A673 (cell line): ENCODE measurements at regions not wholly inside any gene's neighbourhood (a gene's known extent, or its start where the extent isn't known, plus 50 kb on each side); places are given as distances from the start of the nearest gene placed in this dataset.
A peak's percentile ranks its signal among the peaks of the same experiment; 100 is the strongest.

ENCODE experiments used
- BruUV-seq: library from RNA; stranded (reverse); fragments of 400-500 nt; replicated peaks from 2 replicates; lab custom pipeline; 2021; lab: Mats Ljungman, UMichigan
- CTCF ChIA-PET: fragments of 300-600 bp; sonication (Branson Sonifier 250); formaldehyde crosslinking; loops from one replicate; lab custom pipeline; 2022; ENCODE audit warnings: antibody characterized with exemption; lab: Charles Lee
- POLR2A ChIA-PET: fragments of 300-600 bp; sonication (Branson Sonifier 250); formaldehyde crosslinking; loops from one replicate; lab custom pipeline; 2022; ENCODE audit warnings: antibody characterized with exemption; ENCODE audit not compliant: low non-redundant PET; lab: Charles Lee
- DNase-seq: peaks from one replicate; pipeline ENCODE4 v3.0.0-alpha.2; 2015; ENCODE audit warnings: low spot score
- H3K27ac ChIP-seq: fragments of 200-600 bp; sonication (generic); 2 replicates; pipeline ENCODE4 v1.5.1; 2016; ENCODE audit warnings: mixed run types, low read depth, mild to moderate bottlenecking, mixed read lengths, antibody characterized with exemption, low read length; ENCODE audit not compliant: poor library complexity, severe bottlenecking
- H3K27me3 ChIP-seq: fragments of 200-600 bp; sonication (generic); replicated peaks from 2 replicates; pipeline ENCODE4 v1.6.1; 2017; ENCODE audit warnings: mixed run types, low read depth, mild to moderate bottlenecking, mixed read lengths, antibody characterized with exemption, low read length; ENCODE audit not compliant: insufficient read depth, poor library complexity
- H3K36me3 ChIP-seq: fragments of 200-600 bp; sonication (generic); 2 replicates; pipeline ENCODE4 v1.6.1; 2016; ENCODE audit warnings: mixed run types, mild to moderate bottlenecking, mixed read lengths, antibody characterized with exemption, low read length; ENCODE audit not compliant: insufficient read depth, poor library complexity, severe bottlenecking
- H3K4me1 ChIP-seq: fragments of 200-600 bp; sonication (generic); 2 replicates; pipeline ENCODE4 v1.6.1; 2017; ENCODE audit warnings: mixed run types, mild to moderate bottlenecking, mixed read lengths, antibody characterized with exemption, low read length; ENCODE audit not compliant: insufficient read depth, poor library complexity, severe bottlenecking
- H3K4me3 ChIP-seq: fragments of 200-600 bp; sonication (generic); 2 replicates; pipeline ENCODE4 v1.5.1; 2016; ENCODE audit warnings: low read depth, mixed run types, mild to moderate bottlenecking, mixed read lengths, low read length; ENCODE audit not compliant: poor library complexity, severe bottlenecking
- H3K9me3 ChIP-seq: fragments of 200-600 bp; sonication (generic); 2 replicates; pipeline ENCODE4 v1.6.1; 2016; ENCODE audit warnings: mixed run types, low read depth, mild to moderate bottlenecking, mixed read lengths, antibody characterized with exemption, low read length; ENCODE audit not compliant: poor library complexity, severe bottlenecking
- CTCF ChIP-seq: fragments of 300-800, 200-600 bp; sonication (generic); conservative IDR thresholded peaks from 2 replicates; pipeline ENCODE4 v1.5.1; 2017; ENCODE audit warnings: low read depth, mild to moderate bottlenecking, antibody characterized with exemption, low read length, moderate library complexity, mixed read lengths
- EZH2 ChIP-seq: fragments of 200-600 bp; sonication (generic); IDR thresholded peaks from 2 replicates; pipeline ENCODE4 v1.6.1; 2017; ENCODE audit warnings: borderline replicate concordance, low read depth, mild to moderate bottlenecking, mixed read lengths, antibody characterized with exemption, low read length; ENCODE audit not compliant: poor library complexity, severe bottlenecking
- intact Hi-C: fragments of 100-400 bp; cut with micrococcal nuclease; formaldehyde crosslinking; loops from one replicate; pipeline ENCODE4 v1.10.0; 2022; ENCODE audit not compliant: unreplicated experiment

GRCh38 chr7:11910253-11910652 lies 78.3 kb upstream of the THSD7A start:
- no peaks in the 10 kb centered on the region for H3K36me3 ChIP-seq

GRCh38 chr7:11911900-11912299 lies 79.9 kb upstream of the THSD7A start:
- ChIA-PET CTCF (no interaction called here), POLR2A (no interaction called here)
- no peaks in the 10 kb centered on the region for H3K9me3 ChIP-seq
- TF ChIP-seq CTCF (no peak), EZH2 (no peak)
- DNase-seq: peak; percentile 14
- no peaks in the 10 kb centered on the region for H3K4me1 ChIP-seq
- H3K27me3 ChIP-seq: no peaks in the 10 kb centered on the region
- intact Hi-C loops: no loop called here
- H3K27ac ChIP-seq: no peak overlapping the region
- H3K4me3 ChIP-seq: no peak overlapping the region
- no TSS peak for BruUV-seq
- H3K36me3 ChIP-seq: no peaks in the 10 kb centered on the region

More at GRCh38 chr7:11910253-11910652, 78.3 kb upstream of the THSD7A start:
- H3K9me3 ChIP-seq: no peaks in the 10 kb centered on the region
- no peak for DNase-seq
- no peaks in the 10 kb centered on the region for H3K4me1 ChIP-seq
- CTCF ChIA-PET: no interaction called here
- POLR2A ChIA-PET: no interaction called here
- H3K4me3 ChIP-seq: no peak overlapping the region
- H3K27me3 ChIP-seq: no peaks in the 10 kb centered on the region
- no TSS peak for BruUV-seq
- H3K27ac ChIP-seq: no peak overlapping the region
- TF ChIP-seq EZH2 (no peak), CTCF (no peak)
- intact Hi-C loops: no loop called here

- Histone ChIP-seq H3K27me3 (no peaks in the 10 kb centered on the region), H3K9me3 (no peaks in the 10 kb centered on the region), H3K36me3 (no peaks in the 10 kb centered on the region), H3K4me1 (no peaks in the 10 kb centered on the region), H3K27ac (no peak overlapping the region), H3K4me3 (no peak overlapping the region)
- POLR2A ChIA-PET: no interaction called here
- intact Hi-C loops: no loop called here
- DNase-seq: no peak
- BruUV-seq: no TSS peak
- no peak for TF ChIP-seq CTCF
- no peak for TF ChIP-seq EZH2
- CTCF ChIA-PET: no interaction called here
Measured at GRCh38 chr7:11914645-11915044, 82.6 kb upstream of the THSD7A start.
